ENCODE measurements at regions not wholly inside any gene's neighbourhood (a gene's known extent, or its start where the extent isn't known, plus 50 kb on each side); places are given as distances from the start of the nearest gene placed in this dataset.
"Not testable (repeated sequence)": the region's sequence is repeated elsewhere in the genome, so short reads cannot be mapped to it uniquely, and the experiment has no call there.

GRCh38 chr13:97736436-97736835, 217.0 kb upstream of the IPO5 start:
- DNase-seq, result no peak

- no peak for DNase-seq
These were observed 211.4 kb upstream of the IPO5 start for GRCh38 chr13:97742084-97742483.

- no peak for DNase-seq
These were observed 209.5 kb upstream of the IPO5 start for GRCh38 chr13:97743938-97744337.

GRCh38 chr13:97746649-97747048, 206.8 kb upstream of the IPO5 start:
- DNase-seq, result no peak

- DNase-seq, result no peak
These were observed 204.3 kb upstream of the IPO5 start for GRCh38 chr13:97749174-97749573.

GRCh38 chr13:97751477-97751876, 202.0 kb upstream of the IPO5 start:
- no peak for DNase-seq

GRCh38 chr13:97752961-97753668, 200.4 kb upstream of the IPO5 start:
- no peak for DNase-seq

GRCh38 chr13:97753942-97754670, 199.4 kb upstream of the IPO5 start:
- no peak for DNase-seq

- DNase-seq, result no peak
These were observed 195.7 kb upstream of the IPO5 start for GRCh38 chr13:97757807-97758206.

GRCh38 chr13:97758317-97758716, 195.2 kb upstream of the IPO5 start:
- no peak for DNase-seq

- DNase-seq, result no peak
These were observed 191.5 kb upstream of the IPO5 start for GRCh38 chr13:97761796-97762540.

GRCh38 chr13:97766749-97767148, 186.7 kb upstream of the IPO5 start:
- DNase-seq, result no peak

GRCh38 chr13:97768134-97768533, 185.3 kb upstream of the IPO5 start:
- no peak for DNase-seq

GRCh38 chr13:97770231-97770630, 183.2 kb upstream of the IPO5 start:
- DNase-seq, result not testable (repeated sequence)

GRCh38 chr13:97772466-97772865, 181.0 kb upstream of the IPO5 start:
- not testable (repeated sequence) for DNase-seq

- not testable (repeated sequence) for DNase-seq
These were observed 178.9 kb upstream of the IPO5 start for GRCh38 chr13:97774391-97775100.

GRCh38 chr13:97780486-97780885, 173.0 kb upstream of the IPO5 start:
- DNase-seq, result no peak

- no peak for DNase-seq
These were observed 171.6 kb upstream of the IPO5 start for GRCh38 chr13:97781891-97782305.

GRCh38 chr13:97786510-97786909, 167.0 kb upstream of the IPO5 start:
- no peak for DNase-seq

GRCh38 chr13:97797553-97797952, 155.9 kb upstream of the IPO5 start:
- DNase-seq, result no peak

- no peak for DNase-seq
These were observed 155.2 kb upstream of the IPO5 start for GRCh38 chr13:97798171-97798821.

GRCh38 chr13:97798836-97799235, 154.6 kb upstream of the IPO5 start:
- DNase-seq, result no peak

GRCh38 chr13:97802213-97802612, 151.3 kb upstream of the IPO5 start:
- DNase-seq, result no peak
